ENCODE measurements at regions not wholly inside any gene's neighbourhood (a gene's known extent, or its start where the extent isn't known, plus 50 kb on each side); places are given as distances from the start of the nearest gene placed in this dataset.

GRCh38 chr3:113124256-113124830 lies 87.0 kb upstream of the BOC start:
- H3K4me3 ChIP-seq (ENCODE audit: low read depth, low read length) = no peak overlapping the region
- no peak for TF ChIP-seq CTCF (IDR thresholded peaks at IDR 0.05; ENCODE audit: low read depth, low read length)

DNA sequence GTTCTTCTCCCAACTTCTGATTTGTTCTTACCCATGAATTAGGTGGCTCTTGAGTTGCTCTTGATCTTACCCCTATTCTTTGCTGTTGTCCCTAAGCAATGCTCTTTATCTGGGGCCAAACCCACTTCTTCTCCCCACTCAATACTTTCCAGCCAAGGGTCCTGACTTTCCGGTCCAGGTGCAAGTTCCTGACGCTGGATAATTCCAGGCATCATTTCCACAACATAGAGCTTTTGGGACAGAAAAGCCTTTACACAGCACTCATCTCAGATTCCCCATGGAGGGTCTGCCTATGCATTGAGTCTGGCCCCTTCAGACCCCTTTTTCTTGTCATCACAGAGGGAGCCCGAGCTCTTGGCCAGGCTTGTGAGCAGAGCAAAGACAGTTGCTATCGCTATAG lies 85.4 kb upstream of the BOC start:
- no peak for TF ChIP-seq CTCF (IDR thresholded peaks at IDR 0.05; ENCODE audit: low read depth, low read length)
- no peak overlapping the region for H3K4me3 ChIP-seq (ENCODE audit: low read depth, low read length)

DNA sequence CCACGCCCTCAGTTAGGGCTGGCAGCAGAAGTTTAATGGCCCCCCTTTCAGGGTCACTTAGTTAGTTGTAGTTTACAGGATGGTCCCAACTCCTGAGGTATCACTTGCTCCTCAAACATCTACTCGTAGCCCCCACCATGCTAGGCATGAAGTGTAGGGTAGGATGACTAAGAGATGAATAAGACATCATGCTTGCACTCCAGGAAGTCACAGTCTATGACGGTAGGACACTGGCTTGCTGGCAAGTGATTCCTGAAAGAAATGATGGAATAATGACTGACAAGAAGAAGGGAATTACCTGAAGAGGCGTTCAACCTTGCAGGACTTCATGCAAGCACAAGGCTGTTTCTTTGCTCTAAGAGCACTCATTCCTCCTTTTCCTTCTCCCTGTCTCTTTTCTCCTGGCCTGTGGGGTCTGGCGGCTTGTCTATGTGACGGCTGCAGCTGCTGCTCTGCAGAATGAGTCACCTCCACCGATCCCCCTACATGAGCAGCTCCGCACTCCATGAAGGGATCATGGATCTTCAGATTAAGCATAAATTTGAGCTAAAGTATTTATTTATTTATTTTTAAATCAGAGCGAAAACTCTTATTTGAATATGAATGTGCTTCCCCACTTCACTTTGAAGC lies 82.9 kb upstream of the BOC start:
- TF ChIP-seq CTCF (IDR thresholded peaks at IDR 0.05; ENCODE audit: low read depth, low read length) = no peak
- H3K4me3 ChIP-seq (ENCODE audit: low read depth, low read length) = no peak overlapping the region

DNA sequence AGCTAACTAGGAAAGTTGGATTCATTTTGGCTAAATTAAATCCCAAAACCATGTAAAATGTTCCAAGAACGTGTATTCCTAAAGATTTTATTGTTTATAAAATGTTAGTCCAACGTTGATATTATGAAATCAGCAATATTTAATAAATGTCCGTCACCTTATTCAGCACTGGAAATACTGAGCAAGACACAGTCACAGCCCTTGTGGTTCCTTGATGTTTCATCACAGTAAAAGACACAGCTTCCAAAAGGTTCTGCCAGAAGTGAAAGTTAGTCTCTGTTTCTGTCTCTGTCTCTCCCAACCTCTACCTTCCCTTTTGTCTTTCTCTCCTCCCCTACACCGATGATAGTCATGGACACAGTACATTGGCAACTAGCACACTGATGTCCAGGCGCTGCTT lies 82.2 kb upstream of the BOC start:
- TF ChIP-seq CTCF (IDR thresholded peaks at IDR 0.05; ENCODE audit: low read depth, low read length) = no peak
- no peak overlapping the region for H3K4me3 ChIP-seq (ENCODE audit: low read depth, low read length)

DNA sequence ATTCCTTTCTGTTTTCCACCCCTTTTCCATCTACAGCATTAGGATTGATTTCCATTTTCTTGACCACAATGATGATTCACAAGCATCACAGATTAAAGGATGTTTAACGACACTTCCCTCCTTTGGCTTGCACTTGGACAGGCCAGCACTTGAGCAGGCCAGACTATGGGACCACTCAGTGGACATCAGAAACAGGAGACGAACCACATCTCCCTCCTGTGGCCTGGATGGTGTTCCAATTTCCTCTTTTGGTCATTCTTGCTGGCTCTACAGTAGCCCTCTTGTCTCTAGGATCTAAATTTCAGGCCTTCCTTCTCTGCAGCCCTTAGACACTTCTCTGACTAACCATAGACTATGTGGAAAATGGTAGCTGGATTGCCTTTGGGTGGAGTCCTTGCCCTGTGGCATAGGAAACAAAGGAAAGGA lies 78.8 kb upstream of the BOC start:
- no peak for TF ChIP-seq CTCF (IDR thresholded peaks at IDR 0.05; ENCODE audit: low read depth, low read length)
- no peak overlapping the region for H3K4me3 ChIP-seq (ENCODE audit: low read depth, low read length)

- no peak for TF ChIP-seq CTCF (IDR thresholded peaks at IDR 0.05; ENCODE audit: low read depth, low read length)
Observed at GRCh38 chr3:113133140-113133539, 78.2 kb upstream of the BOC start.

DNA sequence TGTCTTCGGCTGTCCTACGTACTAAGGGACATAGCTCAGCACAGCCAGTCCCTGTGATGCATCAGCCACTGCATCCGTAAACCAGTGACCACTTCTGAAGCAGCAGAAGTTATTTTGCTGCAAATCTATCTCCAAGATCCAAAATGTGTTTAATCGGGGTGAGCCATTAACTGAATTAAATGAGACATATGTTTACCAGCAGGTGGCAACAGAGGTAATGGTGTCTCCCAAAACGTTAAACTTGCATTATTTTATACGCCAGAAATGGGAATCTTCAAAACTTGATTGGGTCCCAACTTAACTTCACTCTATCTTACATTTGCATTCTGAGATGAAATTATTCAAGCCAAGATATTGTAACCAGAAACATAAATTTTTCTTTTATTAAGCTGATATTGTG lies 75.3 kb upstream of the BOC start:
- no peak overlapping the region for H3K4me3 ChIP-seq (ENCODE audit: low read depth, low read length)
- no peak for TF ChIP-seq CTCF (IDR thresholded peaks at IDR 0.05; ENCODE audit: low read depth, low read length)

More at GRCh38 chr3:113133140-113133539, 78.2 kb upstream of the BOC start:
- no peak overlapping the region for H3K4me3 ChIP-seq (ENCODE audit: low read depth, low read length)
